ENCODE measurements at regions not wholly inside any gene's neighbourhood (a gene's known extent, or its start where the extent isn't known, plus 50 kb on each side); places are given as distances from the start of the nearest gene placed in this dataset.

GRCh38 chr10:106284802-106285587 is 879.5 kb downstream of the SORCS1 start (continued):
- no peak for TF ChIP-seq REST (IDR thresholded peaks at IDR 0.05; ENCODE audit: unreplicated experiment)

- Histone ChIP-seq H3K4me3 (no peak overlapping the region), H3K27me3 (ENCODE audit: insufficient read depth) (no peaks in the 10 kb centered on the region), H3K36me3 (ENCODE audit: insufficient read depth) (no peaks in the 10 kb centered on the region), H3K4me2 (no peak overlapping the region), H2AFZ (peak overlapping the region; percentile 74), H4K20me1 (replicated peaks; ENCODE audit: insufficient read depth) (no peaks in the 10 kb centered on the region), H3K4me1 (ENCODE audit: insufficient read depth) (no peaks in the 10 kb centered on the region), H3K27ac (ENCODE audit: low read depth) (no peak overlapping the region), H3F3A (replicated peaks; ENCODE audit: low read depth) (no peaks in the 10 kb centered on the region), H3K79me2 (replicated peaks; ENCODE audit: insufficient read depth) (no peaks in the 10 kb centered on the region), H3K9me2 (ENCODE audit: insufficient read depth) (no peaks in the 10 kb centered on the region)
- H3K4me3 Mint-ChIP-seq: no peak overlapping the region
- DNase-seq (ENCODE audit: low spot score) (peak; percentile 11), ATAC-seq (no peak)
- H3K27me3 Mint-ChIP-seq (ENCODE audit: insufficient read depth, low read depth, poor library complexity): no peaks in the 10 kb centered on the region
- H3K36me3 Mint-ChIP-seq (ENCODE audit: low read depth): no peaks in the 10 kb centered on the region
- peaks cover 13% of the 10 kb centered on the region for H3K4me1 Mint-ChIP-seq
- H3K27ac Mint-ChIP-seq: no peak overlapping the region
- H3K9me3 Mint-ChIP-seq: no peaks in the 10 kb centered on the region
- TF ChIP-seq EZH2 (IDR thresholded peaks at IDR 0.05; ENCODE audit: low read depth, unreplicated experiment) (no peak), ZNF462 (CRISPR knock-in tag; IDR thresholded peaks at IDR 0.05) (no peak), CTCF (conservative IDR thresholded peaks at IDR 0.05; ENCODE audit: low read depth in 2 of 2) (no peak), REST (IDR thresholded peaks at IDR 0.05; ENCODE audit: unreplicated experiment) (no peak), EZH2phosphoT487 (IDR thresholded peaks at IDR 0.05; ENCODE audit: unreplicated experiment) (no peak), POLR2AphosphoS5 (IDR thresholded peaks at IDR 0.05; ENCODE audit: low read depth) (no peak), JUNB (IDR thresholded peaks at IDR 0.05; ENCODE audit: unreplicated experiment) (no peak)
These were observed 883.5 kb downstream of the SORCS1 start for GRCh38 chr10:106280896-106281460.

All from GM23338 (cell line).